ENCODE measurements at regions not wholly inside any gene's neighbourhood (a gene's known extent, or its start where the extent isn't known, plus 50 kb on each side); places are given as distances from the start of the nearest gene placed in this dataset.
"Not testable (repeated sequence)": the region's sequence is repeated elsewhere in the genome, so short reads cannot be mapped to it uniquely, and the experiment has no call there.

DNA sequence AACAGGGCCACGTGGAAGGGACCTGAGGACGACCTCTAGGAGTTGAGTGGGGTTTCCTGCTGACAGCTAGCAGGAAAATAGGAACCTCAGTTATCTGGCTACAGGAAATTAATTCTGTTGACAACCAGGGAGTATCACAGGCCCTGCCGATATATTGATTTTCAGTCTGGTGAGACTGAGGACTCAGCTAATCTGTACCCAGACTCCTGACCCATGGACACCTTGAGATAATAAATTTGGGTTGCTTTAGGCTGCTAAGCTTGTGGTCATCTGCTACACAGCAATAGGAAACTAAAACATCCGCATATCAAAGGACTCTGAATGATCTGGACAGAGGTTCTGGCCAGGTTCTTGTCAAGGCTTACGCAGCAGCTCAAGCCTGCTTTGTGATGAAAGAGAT lies 80.8 kb upstream of the CNEP1R1 start:
- no peak for DNase-seq

DNA sequence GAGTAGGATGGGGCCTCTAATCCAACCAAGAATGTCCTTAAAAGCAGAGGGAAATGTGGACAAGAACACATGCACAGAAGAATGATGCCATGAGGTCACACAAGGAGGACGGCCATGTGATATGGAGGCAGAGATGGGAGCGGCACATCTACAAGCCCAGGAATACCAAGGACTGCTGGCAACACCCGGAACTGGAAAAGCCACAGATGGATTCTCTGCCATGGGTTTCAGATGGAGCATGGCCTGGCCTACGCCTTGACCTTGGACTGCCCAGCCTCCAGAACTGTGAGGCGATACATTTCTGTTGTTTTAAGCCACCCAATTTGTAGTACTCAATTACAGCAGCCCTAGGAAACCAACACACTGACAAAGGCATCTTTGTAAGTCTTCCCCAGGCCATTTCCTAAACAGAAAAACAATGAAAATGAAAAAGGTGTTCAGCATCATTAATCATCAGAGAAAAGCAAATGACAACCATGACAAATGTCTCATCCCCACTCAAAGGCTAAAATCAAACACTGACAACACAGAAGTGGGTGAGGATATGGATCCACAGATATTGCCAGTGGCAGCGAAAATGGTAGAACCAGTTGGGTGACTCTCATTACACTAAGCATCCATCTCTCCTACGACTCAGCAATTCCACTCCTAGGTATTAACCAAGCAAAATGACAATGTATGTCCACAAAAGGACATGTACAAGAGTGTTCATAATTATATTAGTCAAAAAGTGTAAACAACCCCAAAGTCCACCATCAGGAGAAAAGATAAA lies 76.9 kb upstream of the CNEP1R1 start:
- no peak for DNase-seq

DNA sequence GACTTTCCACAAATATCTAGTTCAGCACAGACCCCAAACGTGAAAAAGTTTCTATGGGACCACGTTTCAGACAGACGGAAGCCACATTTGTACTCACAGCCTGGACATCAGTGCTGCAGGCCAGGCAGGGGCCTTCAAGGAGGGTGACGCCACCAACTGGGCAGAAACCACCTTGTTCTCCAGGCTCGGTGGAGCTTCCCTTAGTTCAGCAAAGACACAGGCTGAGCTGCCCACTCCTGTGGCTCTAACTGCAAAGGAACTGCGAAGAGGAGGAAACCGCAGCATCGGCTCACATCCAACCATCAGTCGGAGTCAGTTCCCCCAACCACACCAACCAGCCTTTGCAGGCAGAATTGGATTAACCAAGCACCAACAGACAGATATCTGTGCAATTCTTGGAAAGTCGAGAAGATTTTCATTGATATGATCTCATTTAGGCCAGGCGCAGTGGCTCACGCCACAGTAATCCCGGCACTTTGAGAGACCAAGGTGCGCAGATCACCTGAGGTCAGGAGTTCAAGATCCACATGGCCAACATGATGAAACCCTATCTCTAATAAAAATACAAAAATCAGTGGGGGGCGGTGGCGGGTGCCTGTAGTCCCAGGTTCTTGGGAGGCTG lies 73.3 kb upstream of the CNEP1R1 start:
- no peak for DNase-seq

DNA sequence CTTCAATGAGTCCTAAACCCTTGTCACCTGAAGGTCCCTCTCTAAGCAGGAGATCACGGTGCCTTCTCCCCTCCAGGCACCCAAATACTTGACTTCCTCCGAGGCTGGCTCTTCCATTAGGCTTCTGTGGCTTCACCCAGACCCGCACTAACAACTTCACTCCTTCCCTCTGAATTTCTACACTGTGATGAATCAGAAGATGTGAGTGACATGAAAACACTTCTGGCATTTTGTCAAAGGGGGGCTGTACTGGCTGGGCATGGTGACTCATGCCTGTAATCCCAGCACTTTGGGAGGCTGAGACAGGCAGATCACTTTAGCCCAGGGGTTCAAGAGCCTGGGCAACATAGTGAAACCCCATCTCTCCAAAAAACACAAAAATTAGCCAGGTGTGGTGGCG lies 72.6 kb upstream of the CNEP1R1 start:
- no peak for DNase-seq

DNA sequence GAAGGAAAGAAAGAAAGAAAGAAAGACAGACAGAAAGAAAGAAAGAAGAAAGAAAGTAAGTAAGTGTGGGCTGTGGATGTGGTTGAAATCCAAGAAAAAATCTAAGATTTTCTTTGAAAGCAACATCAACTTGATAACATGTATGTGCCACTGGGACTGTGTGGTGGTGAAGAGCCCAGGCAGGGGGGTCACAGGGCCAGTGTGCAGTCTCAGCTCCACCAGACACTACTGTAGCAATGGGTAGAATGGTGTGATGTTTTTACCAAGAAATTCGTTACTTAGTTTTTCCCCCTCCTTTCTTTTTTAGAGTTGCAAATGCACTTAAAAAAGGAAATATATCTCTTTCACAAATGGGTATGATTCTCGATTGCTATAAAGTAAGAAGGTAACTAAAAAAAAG lies 71.9 kb upstream of the CNEP1R1 start:
- DNase-seq: no peak

DNA sequence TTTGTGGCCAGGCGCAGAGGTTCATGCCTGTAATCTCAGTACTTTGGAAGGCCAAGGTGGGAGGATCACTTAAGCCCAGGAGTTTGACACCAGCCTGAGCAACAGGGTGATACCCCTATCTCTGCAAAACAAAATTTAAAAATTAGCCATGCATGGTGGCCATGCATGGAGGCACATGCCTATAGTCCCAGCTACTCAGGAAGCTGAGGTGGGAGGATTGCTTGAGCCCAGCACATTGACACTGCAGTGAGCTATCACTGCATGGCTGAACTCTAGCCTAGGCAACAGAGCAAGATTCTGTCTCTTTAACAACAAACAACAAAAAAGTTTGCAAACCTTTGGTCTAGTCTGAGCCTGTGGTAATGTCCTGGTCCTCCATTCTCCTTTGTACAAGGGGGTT lies 69.2 kb upstream of the CNEP1R1 start:
- no peak for DNase-seq

DNA sequence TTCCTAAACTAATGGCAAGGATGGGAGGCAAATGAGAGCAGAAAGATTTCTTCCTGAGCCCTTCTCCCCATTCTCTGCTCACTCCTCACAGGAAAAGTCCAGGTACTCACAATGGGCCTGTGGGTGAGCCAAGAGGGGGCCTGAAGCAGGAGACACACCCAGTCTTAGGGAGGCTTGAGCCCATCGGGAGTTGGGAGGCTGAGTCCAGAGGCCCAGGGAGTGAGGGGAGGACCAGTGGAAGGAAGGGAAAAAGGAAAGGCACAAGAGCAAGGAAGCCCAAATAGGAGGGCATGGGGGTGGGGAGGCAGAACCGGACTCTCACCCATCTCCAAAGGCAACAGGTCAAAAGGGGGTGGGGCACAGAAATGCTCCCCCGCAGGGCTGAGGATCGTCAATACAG lies 68.1 kb upstream of the CNEP1R1 start:
- no peak for DNase-seq

DNA sequence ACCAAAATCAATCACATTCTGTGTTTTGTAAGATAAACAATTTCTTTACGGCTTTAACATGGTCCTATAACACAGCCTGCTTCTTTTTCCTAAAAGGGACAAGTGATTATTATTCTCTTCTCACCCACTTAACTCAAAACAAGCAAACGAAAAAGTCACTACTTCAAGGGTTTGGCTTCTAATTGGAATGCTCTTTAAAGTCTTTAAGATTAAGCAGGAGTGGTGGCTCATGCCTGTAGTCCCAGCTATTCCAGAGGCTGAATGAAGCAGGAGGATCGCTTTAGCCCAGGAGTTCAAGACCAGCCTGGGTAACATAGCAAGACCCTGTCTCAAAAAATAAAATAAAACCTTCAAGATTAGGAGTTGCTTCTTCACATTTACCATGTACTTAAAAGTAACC lies 66.6 kb upstream of the CNEP1R1 start:
- no peak for DNase-seq

DNA sequence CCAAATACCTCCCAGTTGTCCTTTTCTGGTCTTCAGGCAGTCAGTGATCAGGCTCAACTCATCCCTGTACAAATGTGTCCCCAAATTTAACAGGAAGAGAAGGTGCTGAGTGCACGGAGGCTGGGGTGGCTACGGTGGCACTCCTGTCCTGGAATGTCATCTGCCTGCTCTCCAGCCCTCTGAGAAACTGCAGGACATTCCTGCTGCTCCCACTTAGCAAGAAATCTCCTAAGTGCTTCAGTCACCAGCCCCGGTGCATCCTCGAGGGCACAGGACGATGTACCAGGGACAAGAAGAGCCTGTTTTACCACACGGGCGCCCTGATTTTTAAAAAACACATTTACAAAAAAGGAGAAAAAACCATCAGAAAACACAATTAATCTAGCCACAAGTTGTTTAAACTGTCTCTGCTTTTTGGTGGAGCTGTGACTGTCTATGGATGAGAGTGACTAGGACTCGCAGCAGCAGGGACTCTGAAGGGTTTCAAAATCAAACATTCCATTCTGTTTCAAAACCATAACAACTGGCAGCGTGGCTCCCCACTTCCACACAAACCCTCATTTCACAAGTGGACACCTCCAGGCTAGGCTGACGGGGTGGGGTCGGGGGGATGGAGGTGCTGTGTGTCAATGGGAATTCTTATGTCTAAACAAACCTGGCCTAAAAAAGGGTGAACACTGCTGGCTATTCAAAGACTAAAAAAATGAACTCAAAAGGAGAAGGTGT lies 65.3 kb upstream of the CNEP1R1 start:
- no peak for DNase-seq

DNA sequence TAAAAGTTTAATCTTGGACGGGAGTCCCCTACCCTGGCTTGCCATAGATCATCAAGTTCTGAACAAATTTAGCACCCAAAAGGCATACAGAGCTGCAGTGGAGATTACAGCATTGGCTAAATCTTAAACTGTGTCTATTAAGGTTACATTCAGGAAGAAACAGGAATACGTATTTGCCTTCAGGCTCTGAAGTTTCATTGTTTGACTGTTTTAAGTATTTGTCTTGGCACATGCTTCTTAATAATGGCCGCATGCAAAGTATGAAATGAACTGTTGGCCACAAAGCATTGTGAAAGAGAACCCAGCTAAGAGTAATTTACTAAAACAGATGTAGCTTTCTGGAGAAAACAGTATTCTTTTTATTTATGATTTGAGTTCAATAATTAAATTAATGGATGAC lies 63.9 kb upstream of the CNEP1R1 start:
- no peak for DNase-seq

DNA sequence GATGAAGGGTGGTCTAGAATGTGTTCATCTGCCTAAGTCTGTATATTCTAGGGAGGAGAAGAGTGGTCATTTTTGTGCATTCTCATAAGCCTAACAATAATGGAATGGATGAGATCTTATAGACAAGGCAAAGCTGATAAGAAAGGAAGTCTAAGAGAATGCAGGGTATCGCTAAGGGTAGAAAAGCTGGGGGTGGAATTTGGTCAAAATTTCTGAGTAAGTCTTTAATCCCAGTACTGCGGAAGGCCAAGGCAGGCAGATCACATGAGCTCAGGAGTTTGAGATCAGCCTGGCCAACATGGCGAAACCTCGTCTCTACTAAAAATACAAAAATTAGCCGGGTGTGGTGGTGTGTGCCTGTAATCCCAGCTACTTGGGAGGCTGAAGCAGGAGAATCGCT lies 62.5 kb upstream of the CNEP1R1 start:
- not testable (repeated sequence) for DNase-seq

DNA sequence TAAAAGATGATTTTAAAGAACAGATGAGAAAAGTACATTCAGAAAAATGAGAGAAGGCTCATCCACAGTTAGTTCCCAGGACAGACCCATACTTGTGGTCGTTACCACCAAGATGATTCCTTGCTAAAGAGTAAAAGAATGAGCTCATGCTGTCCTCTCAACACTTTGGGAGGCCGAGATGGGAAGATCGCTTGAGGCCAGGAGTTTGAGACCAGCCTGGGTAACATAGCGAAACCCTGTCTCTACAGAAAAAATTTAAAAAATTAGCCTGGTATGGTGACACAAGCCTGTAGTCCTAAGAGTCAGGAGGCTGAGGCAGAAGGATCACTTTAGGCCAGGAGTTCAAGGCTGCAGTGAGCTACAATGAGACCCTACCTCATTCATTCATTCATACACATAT lies 60.7 kb upstream of the CNEP1R1 start:
- no peak for DNase-seq

DNA sequence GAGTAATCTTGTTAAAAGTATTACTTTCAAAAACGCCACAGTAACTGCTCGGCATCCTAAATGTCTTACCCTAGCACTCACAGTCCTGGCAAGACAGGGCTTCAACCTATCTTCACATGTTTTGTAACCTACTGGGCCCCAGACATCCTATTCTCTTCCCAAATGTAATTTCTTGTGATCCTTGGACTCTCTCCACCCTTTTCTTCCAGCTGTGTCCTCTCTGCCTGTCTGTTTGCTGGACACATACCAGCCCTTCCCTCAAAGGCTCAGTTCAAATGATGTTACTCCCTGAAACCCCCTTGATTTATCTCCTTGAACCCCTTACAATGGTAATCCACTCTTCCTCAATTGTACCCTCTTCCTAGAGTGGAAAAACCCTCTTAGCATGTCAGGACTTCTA lies 60.1 kb upstream of the CNEP1R1 start:
- DNase-seq: no peak

DNA sequence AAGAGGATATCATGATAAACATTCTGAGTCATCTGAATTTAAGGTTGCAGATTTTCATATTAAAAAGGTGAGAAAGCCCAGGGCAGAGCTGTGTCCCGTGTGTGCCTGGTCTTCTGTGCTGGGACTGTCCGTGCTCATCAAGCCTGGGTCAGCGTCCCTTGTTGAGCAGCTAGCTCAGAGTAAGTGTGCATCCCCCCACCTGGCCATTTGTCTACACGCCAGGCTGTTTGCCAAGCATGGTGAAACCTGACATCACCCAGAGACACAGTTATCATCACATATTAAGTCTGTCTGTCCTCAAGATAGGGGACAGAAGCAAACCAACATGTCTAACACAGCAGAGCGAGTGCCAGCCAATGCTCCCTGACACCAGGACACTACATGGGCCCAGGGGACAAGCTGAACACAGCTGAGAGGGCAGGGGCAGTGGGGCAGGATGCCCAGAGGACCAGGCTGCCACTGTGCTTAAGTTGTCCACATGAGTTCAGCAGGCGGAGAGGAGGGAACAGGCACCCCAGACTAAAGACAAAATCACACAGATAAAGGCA lies 57.9 kb upstream of the CNEP1R1 start:
- DNase-seq: no peak

DNA sequence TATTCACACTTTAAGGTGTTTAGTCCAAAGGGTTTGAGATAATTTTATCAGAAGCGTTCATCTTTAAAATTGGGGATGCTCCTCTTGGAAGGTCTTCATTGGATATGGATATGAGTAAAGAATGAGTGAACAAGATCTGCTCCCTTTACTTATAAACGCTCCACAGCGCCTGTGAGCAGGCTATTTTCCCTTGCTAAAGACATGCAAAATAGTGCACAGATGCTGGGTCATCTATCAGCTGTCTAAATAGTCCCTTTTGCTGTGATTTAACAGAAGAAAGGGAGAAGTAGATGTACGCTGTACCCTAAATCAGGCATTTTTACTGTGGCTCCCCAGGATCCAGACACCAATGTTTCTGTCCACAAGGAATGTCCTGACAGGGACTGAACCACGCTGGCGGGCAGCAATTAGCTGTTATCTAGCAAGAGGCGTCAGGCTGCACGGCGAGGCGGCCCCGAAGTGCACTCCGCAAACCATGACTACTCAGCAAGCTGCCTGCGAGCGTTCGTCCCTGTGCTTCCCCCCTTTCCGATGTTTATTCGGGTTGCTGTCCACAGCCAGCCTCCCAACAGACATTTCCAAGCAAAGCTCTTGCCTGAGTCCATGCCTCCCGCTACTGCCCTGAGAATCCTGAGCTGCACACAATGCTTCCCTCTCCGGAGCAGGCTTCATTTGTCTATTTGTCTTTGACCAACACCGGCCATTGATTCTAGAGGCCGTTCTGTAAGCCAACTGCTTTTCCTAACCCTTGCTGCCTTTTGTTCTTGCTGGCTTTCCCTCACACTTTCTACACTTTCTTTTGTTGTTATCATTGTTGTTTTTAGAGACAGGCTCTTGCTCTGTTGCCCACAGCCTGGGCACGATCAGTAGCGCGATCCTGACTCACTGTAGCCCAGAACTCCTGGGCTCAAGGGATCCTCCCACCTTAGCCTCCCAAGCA lies 55.7 kb upstream of the CNEP1R1 start:
- peak; percentile 29 for DNase-seq

DNA sequence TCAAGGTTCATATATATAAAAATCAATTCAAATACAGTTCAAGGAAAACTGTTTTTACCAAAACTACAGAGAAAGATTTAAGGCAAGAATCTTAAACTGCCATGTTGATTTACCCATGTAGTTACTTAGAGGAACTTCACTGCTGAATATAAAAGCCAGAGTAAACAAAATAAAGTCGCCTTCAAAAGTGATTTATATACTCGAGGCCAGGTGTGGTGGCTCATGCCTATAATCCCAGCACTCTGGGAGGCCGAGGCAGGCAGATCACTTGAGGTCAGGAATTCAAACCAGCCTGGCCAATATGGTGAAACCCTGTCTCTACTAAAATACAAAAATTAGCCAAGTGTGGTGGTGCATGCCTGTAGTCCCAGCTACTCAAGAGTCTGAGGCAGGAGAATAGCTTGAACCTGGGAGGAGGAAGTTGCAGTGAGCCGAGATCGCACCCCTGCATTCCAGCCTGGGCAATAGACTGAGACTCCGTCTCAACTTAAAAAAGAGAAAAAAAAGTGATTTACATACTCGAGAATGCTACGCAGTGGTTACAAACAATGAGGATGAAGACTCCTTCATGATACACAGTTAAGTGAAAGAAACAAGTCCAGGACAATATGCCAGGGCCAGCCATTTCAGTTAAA lies 54.1 kb upstream of the CNEP1R1 start:
- no peak for DNase-seq

DNA sequence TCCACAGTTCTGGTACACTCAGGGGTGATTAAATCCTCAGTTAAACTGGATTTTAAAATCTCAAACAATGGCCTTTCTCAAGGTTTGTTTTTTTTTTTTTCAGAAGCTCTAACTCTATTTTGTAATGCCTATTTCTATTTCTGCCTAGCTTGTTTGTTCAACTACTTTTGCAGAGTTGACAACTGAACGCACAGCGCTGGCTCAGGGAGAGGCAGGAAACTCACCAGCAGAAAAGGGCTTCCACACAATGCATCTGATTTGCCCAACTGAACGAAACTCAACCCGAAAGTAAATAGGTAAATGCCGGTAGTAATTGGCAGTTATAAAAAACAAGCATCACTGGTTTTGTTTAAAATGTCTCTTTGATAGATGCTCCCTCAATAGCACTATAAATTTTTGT lies 52.7 kb upstream of the CNEP1R1 start:
- DNase-seq: no peak

DNA sequence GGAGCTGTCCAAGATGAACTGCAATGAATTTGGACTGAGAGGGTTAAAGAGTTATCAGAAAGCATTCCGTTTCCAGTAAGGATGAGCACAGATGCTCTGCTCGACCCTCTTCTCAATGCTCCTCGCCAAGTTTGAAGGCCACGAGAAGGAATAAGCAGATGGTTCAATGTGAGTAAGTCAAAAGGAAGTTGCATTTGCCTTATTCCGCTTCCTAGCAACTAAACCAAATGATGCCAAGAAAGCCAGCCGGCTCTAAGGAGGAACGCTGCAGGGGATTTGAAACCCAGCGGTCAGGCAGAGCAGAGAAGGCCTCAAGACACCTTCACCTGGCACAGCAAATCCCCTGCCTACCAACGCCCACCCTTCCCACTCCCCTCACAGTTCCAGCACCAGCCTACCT lies 52.1 kb upstream of the CNEP1R1 start:
- DNase-seq: no peak

All from right hindlimb (tissue), 1 donor.